OCI-LY3 (cell line): ENCODE measurements at regions not wholly inside any gene's neighbourhood (a gene's known extent, or its start where the extent isn't known, plus 50 kb on each side); places are given as distances from the start of the nearest gene placed in this dataset.

Experiments used
- H2AFZ ChIP-seq: fragments of 200-600, 300-600 bp; shearing (Covaris generic); 2 replicates; pipeline ENCODE4 v1.6.0; 2014; ENCODE audit warnings: antibody characterized with exemption, low read depth, low read length
- H3K27ac ChIP-seq: fragments of 200-600, 300-600 bp; sonication (generic); 2 replicates; pipeline ENCODE4 v1.5.1; 2014; ENCODE audit warnings: mild to moderate bottlenecking, low read length, moderate library complexity, mixed read lengths
- H3K27me3 ChIP-seq: fragments of 200-600, 300-600 bp; sonication (generic); 2 replicates; pipeline ENCODE4 v1.6.1; 2014; ENCODE audit warnings: low read depth, low read length, mixed read lengths
- H3K36me3 ChIP-seq: fragments of 200-600, 300-600 bp; sonication (generic); replicated peaks from 2 replicates; pipeline ENCODE3; 2014; ENCODE audit warnings: low read depth, low read length, mixed read lengths
- H3K4me1 ChIP-seq: fragments of 300-600, 200-600 bp; sonication (generic); 2 replicates; pipeline ENCODE4 v1.6.1; 2014; ENCODE audit warnings: low read length, mixed read lengths
- H3K4me2 ChIP-seq: fragments of 200-600, 300-600 bp; sonication (generic); 2 replicates; pipeline ENCODE4 v1.6.1; 2014; ENCODE audit warnings: low read length, mixed read lengths
- H3K4me3 ChIP-seq: fragments of 300-600, 200-600 bp; sonication (generic); 2 replicates; pipeline ENCODE4 v1.5.1; 2014; ENCODE audit warnings: antibody characterized with exemption, mild to moderate bottlenecking, low read length, moderate library complexity
- H3K79me2 ChIP-seq: fragments of 300-600, 200-600 bp; shearing (Covaris generic); 2 replicates; pipeline ENCODE4 v1.6.1; 2014; ENCODE audit warnings: mild to moderate bottlenecking, low read length, mixed read lengths
- H3K9ac ChIP-seq: fragments of 300-600, 200-600 bp; shearing (Covaris generic); 2 replicates; pipeline ENCODE4 v1.6.0; 2014; ENCODE audit warnings: mild to moderate bottlenecking, low read length, moderate library complexity
- H3K9me3 ChIP-seq: fragments of 200-600, 300-600 bp; shearing (Covaris generic); 2 replicates; pipeline ENCODE4 v1.6.1; 2014; ENCODE audit warnings: low read length, mixed read lengths; ENCODE audit not compliant: insufficient read depth
- H4K20me1 ChIP-seq: fragments of 200-600, 300-600 bp; sonication (generic); 2 replicates; pipeline ENCODE4 v1.6.1; 2016; ENCODE audit warnings: low read length, mixed read lengths; ENCODE audit not compliant: insufficient read depth
- CTCF ChIP-seq: fragments of 200-600, 300-600 bp; sonication (generic); IDR thresholded peaks from 2 replicates; pipeline ENCODE4 v1.5.1; 2014; ENCODE audit warnings: antibody characterized with exemption, low read length, low read depth
- EZH2phosphoT487 ChIP-seq: fragments of 200-600 bp; shearing (Covaris generic); IDR thresholded peaks from 2 replicates; pipeline ENCODE4 v1.6.1; 2018; ENCODE audit warnings: antibody characterized with exemption, mixed run types, low read depth

GRCh38 chr5:68074048-68074632 lies 141.4 kb upstream of the PIK3R1 start:
- TF ChIP-seq EZH2phosphoT487 = no peak
- TF ChIP-seq CTCF = no peak
- no peaks in the 10 kb centered on the region for H4K20me1 ChIP-seq
- H2AFZ ChIP-seq = no peak overlapping the region
- no peaks in the 10 kb centered on the region for H3K9me3 ChIP-seq
- H3K4me1 ChIP-seq = peaks cover 23% of the 10 kb centered on the region
- no peak overlapping the region for H3K27ac ChIP-seq
- no peaks in the 10 kb centered on the region for H3K79me2 ChIP-seq
- peaks cover 15% of the 10 kb centered on the region for H3K27me3 ChIP-seq
- H3K4me2 ChIP-seq = no peak overlapping the region
- H3K36me3 ChIP-seq = no peaks in the 10 kb centered on the region
- no peak overlapping the region for H3K9ac ChIP-seq
- H3K4me3 ChIP-seq = no peak overlapping the region

GRCh38 chr5:68071736-68072135 lies 143.8 kb upstream of the PIK3R1 start:
- H3K4me1 ChIP-seq = peaks cover 22% of the 10 kb centered on the region
- H3K4me2 ChIP-seq = peak overlapping the region; percentile 4; the same call in 1 of the 2 replicates
- no peaks in the 10 kb centered on the region for H3K36me3 ChIP-seq
- no peak for TF ChIP-seq EZH2phosphoT487
- TF ChIP-seq CTCF = no peak
- H2AFZ ChIP-seq = no peak overlapping the region
- peaks cover 21% of the 10 kb centered on the region for H3K27me3 ChIP-seq
- H3K9ac ChIP-seq = no peak overlapping the region
- H4K20me1 ChIP-seq = no peaks in the 10 kb centered on the region
- no peaks in the 10 kb centered on the region for H3K79me2 ChIP-seq
- no peak overlapping the region for H3K27ac ChIP-seq
- H3K4me3 ChIP-seq = no peak overlapping the region
- H3K9me3 ChIP-seq = no peaks in the 10 kb centered on the region

- H3K9me3 ChIP-seq = no peaks in the 10 kb centered on the region
- no peak overlapping the region for H3K9ac ChIP-seq
- H3K79me2 ChIP-seq = no peaks in the 10 kb centered on the region
- H3K36me3 ChIP-seq = no peaks in the 10 kb centered on the region
- H3K4me1 ChIP-seq = peaks cover 22% of the 10 kb centered on the region
- H4K20me1 ChIP-seq = no peaks in the 10 kb centered on the region
- H3K27ac ChIP-seq = peak overlapping the region; percentile 40
- peak overlapping the region; percentile 67 for H3K4me2 ChIP-seq
- peaks cover 20% of the 10 kb centered on the region for H3K27me3 ChIP-seq
- peak overlapping the region; percentile 51 for H3K4me3 ChIP-seq
- TF ChIP-seq CTCF (no peak), EZH2phosphoT487 (no peak)
- H2AFZ ChIP-seq = no peak overlapping the region
Measured at GRCh38 chr5:68071282-68071632, 144.3 kb upstream of the PIK3R1 start.

GRCh38 chr5:68070591-68071281 lies 144.8 kb upstream of the PIK3R1 start:
- Histone ChIP-seq H3K4me1 (peaks cover 22% of the 10 kb centered on the region), H3K79me2 (no peaks in the 10 kb centered on the region), H2AFZ (no peak overlapping the region), H4K20me1 (no peaks in the 10 kb centered on the region), H3K4me2 (peak overlapping the region; percentile 77), H3K36me3 (no peaks in the 10 kb centered on the region), H3K9ac (peak overlapping the region; percentile 45; the same call in 1 of the 2 replicates), H3K4me3 (peak overlapping the region; percentile 60), H3K9me3 (no peaks in the 10 kb centered on the region), H3K27me3 (peaks cover 20% of the 10 kb centered on the region), H3K27ac (peak overlapping the region; percentile 77)
- TF ChIP-seq CTCF (no peak), EZH2phosphoT487 (peak; percentile 21; the same call in 1 of the 2 replicates)
